Activated T-cell treated with anti-CD3 and anti-CD28 coated beads, Interleukin-2, amount 50 U/mL, for 4 hours (primary cell): ENCODE measurements at regions not wholly inside any gene's neighbourhood (a gene's known extent, or its start where the extent isn't known, plus 50 kb on each side); places are given as distances from the start of the nearest gene placed in this dataset.

Source experiments
- ATAC-seq, 2 donors: fragments of 200-7000 bp; cut with Tn5 transposase; one replicate each; pipeline ENCODE4 v1.10.0; 2021
- DNase-seq: peaks from one replicate; pipeline ENCODE4 v3.0.0-alpha.2; 2020
- H3K27me3 Mint-ChIP-seq: one replicate; pipeline ENCODE4 v1.8.0; 2021; ENCODE audit warnings: low read depth, mixed read lengths
- H3K36me3 Mint-ChIP-seq: one replicate; pipeline ENCODE4 v1.8.0; 2022; ENCODE audit warnings: mixed read lengths; ENCODE audit not compliant: insufficient read depth
- H3K4me1 Mint-ChIP-seq: one replicate; pipeline ENCODE4 v1.8.0; 2021; ENCODE audit warnings: low read depth, mixed read lengths
- H3K4me3 Mint-ChIP-seq: one replicate; pipeline ENCODE4 v1.8.0; 2021; ENCODE audit warnings: mild to moderate bottlenecking, moderate library complexity, mixed read lengths
- H3K9me3 Mint-ChIP-seq: one replicate; pipeline ENCODE4 v1.8.0; 2021; ENCODE audit warnings: mixed read lengths

DNA sequence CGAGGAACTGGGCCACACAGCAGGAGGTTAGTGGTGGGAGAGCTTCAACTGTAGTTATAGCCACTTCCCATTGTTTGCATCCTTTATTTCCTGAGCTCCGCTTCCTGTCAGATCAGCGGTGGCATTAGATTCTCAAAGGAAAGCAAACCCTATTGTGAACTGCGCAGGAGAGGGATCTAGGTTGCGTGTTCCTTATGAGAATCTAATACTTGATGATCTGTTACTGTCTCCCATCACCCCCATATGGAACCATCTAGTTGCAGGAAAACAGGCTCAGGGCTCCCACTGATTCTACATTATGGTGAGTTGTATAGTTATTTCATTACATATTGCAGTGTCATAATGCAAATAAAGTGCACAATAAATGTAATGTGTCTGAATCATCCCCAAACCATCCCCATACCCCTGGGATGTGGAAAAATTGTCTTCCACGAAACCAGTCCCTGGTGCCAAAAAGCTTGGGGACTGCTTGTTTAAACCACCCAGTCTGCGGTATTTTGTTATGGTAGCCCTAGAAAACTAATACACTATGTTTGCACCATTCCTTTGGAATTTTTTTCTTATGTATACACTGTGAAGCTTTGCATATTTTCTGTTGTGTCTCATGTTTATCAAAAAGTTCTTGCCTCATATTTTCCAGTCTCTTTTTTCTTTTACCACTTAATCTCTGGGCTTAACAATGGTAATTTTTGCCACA, 136.6 kb upstream of the IVNS1ABP start:
- H3K27me3 Mint-ChIP-seq: no peaks in the 10 kb centered on the region
- ATAC-seq (no peak), DNase-seq (no peak)
- H3K9me3 Mint-ChIP-seq: no peaks in the 10 kb centered on the region
- no peak overlapping the region for H3K4me3 Mint-ChIP-seq
- H3K36me3 Mint-ChIP-seq: no peaks in the 10 kb centered on the region
- H3K4me1 Mint-ChIP-seq: no peaks in the 10 kb centered on the region

GRCh38 chr1:185450917-185451316, 133.9 kb upstream of the IVNS1ABP start:
- Mint-ChIP-seq H3K4me1 (no peaks in the 10 kb centered on the region), H3K9me3 (no peaks in the 10 kb centered on the region), H3K27me3 (no peaks in the 10 kb centered on the region), H3K4me3 (no peak overlapping the region), H3K36me3 (no peaks in the 10 kb centered on the region)
- ATAC-seq (no peak), DNase-seq (no peak)

- H3K9me3 Mint-ChIP-seq: no peaks in the 10 kb centered on the region
- no peaks in the 10 kb centered on the region for H3K27me3 Mint-ChIP-seq
- H3K36me3 Mint-ChIP-seq: no peaks in the 10 kb centered on the region
- ATAC-seq (no peak), DNase-seq (no peak)
- no peaks in the 10 kb centered on the region for H3K4me1 Mint-ChIP-seq
- H3K4me3 Mint-ChIP-seq: no peak overlapping the region
Measured at GRCh38 chr1:185450060-185450788, 133.2 kb upstream of the IVNS1ABP start.

- Mint-ChIP-seq H3K9me3 (no peaks in the 10 kb centered on the region), H3K36me3 (no peaks in the 10 kb centered on the region), H3K4me3 (no peak overlapping the region), H3K4me1 (no peaks in the 10 kb centered on the region), H3K27me3 (no peaks in the 10 kb centered on the region)
- ATAC-seq (no peak), DNase-seq (no peak)
Measured at GRCh38 chr1:185449378-185450059, 132.5 kb upstream of the IVNS1ABP start.

GRCh38 chr1:185448591-185449186, 131.6 kb upstream of the IVNS1ABP start:
- Mint-ChIP-seq H3K27me3 (no peaks in the 10 kb centered on the region), H3K36me3 (no peaks in the 10 kb centered on the region), H3K9me3 (no peaks in the 10 kb centered on the region), H3K4me3 (no peak overlapping the region), H3K4me1 (no peaks in the 10 kb centered on the region)
- no peak for DNase-seq
- ATAC-seq: no peak

- Mint-ChIP-seq H3K9me3 (no peaks in the 10 kb centered on the region), H3K4me1 (peaks cover 3% of the 10 kb centered on the region), H3K36me3 (no peaks in the 10 kb centered on the region), H3K27me3 (no peaks in the 10 kb centered on the region), H3K4me3 (no peak overlapping the region)
- ATAC-seq (no peak), DNase-seq (no peak)
Measured at GRCh38 chr1:185446131-185446530, 129.1 kb upstream of the IVNS1ABP start.

- Mint-ChIP-seq H3K4me1 (peaks cover 7% of the 10 kb centered on the region), H3K36me3 (no peaks in the 10 kb centered on the region), H3K9me3 (no peaks in the 10 kb centered on the region), H3K27me3 (no peaks in the 10 kb centered on the region), H3K4me3 (no peak overlapping the region)
- ATAC-seq: no peak
- no peak for DNase-seq
Measured at GRCh38 chr1:185445594-185445993, 128.6 kb upstream of the IVNS1ABP start.

GRCh38 chr1:185444676-185445075, 127.6 kb upstream of the IVNS1ABP start:
- H3K4me3 Mint-ChIP-seq: no peak overlapping the region
- no peaks in the 10 kb centered on the region for H3K27me3 Mint-ChIP-seq
- H3K4me1 Mint-ChIP-seq: peaks cover 7% of the 10 kb centered on the region
- no peaks in the 10 kb centered on the region for H3K9me3 Mint-ChIP-seq
- H3K36me3 Mint-ChIP-seq: no peaks in the 10 kb centered on the region
- DNase-seq (no peak), ATAC-seq (no peak)

DNA sequence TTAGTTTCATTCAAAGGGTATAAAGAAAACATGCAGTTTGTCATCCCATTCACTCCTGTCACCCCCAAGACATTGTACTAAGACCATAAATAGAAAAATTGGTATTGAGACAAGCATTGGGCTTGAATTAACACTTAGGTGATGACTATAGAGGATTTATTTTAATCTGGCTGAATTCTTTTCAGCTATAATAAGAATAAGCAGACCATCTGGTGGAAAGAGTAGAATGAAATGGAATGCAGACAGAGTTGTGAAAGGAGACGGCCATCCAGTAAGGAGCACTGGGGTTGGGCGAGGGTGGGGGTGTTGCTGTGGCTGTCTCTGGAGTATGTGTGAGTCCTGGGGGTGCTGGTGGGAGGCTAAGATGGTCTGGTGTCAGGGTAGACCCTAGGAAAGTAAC, 125.0 kb upstream of the IVNS1ABP start:
- H3K4me1 Mint-ChIP-seq: peaks cover 7% of the 10 kb centered on the region
- H3K27me3 Mint-ChIP-seq: no peaks in the 10 kb centered on the region
- no peak overlapping the region for H3K4me3 Mint-ChIP-seq
- DNase-seq (no peak), ATAC-seq (no peak)
- H3K9me3 Mint-ChIP-seq: no peaks in the 10 kb centered on the region
- no peaks in the 10 kb centered on the region for H3K36me3 Mint-ChIP-seq

DNA sequence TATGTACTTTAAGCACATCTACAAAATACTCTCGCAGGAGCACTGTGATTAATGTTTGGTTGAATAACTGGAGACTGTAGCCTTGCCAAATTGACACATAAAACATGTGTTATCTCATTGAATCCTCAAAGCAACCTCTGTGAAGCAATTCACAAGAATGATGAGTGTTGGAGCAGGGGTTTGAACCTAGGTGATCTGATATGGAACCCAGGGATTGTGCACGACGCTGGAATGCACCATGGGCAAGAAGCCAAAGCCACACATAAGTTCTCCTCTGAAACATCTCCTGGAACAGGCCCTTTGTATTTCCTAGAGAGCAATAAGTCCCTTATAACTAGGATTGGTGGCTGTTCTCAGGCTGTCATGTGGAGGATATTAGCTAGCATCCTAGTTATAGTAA, 124.6 kb upstream of the IVNS1ABP start:
- ATAC-seq: no peak
- H3K36me3 Mint-ChIP-seq: no peaks in the 10 kb centered on the region
- H3K4me3 Mint-ChIP-seq: no peak overlapping the region
- H3K27me3 Mint-ChIP-seq: no peaks in the 10 kb centered on the region
- H3K4me1 Mint-ChIP-seq: peaks cover 7% of the 10 kb centered on the region
- no peak for DNase-seq
- H3K9me3 Mint-ChIP-seq: no peaks in the 10 kb centered on the region

DNA sequence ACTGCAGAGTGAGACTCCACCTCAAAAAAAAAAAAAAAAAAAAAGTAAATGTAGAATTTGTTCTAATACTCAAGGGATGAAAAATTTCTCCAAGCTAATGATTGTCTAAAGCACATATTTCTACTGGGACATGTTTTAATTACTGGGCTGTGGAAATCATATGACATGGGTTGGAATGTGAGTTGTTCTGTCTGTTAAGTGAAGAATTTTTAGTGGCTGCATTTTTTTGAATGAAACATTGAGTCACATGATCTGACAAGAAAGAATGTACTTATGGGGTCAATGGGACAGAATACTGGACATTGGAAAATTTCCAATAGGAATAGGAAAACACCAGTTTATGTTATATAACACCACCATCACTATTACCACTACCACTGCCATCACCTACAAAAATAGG, 123.8 kb upstream of the IVNS1ABP start:
- DNase-seq (no peak), ATAC-seq (no peak)
- Mint-ChIP-seq H3K36me3 (no peaks in the 10 kb centered on the region), H3K9me3 (no peaks in the 10 kb centered on the region), H3K4me1 (peaks cover 7% of the 10 kb centered on the region), H3K27me3 (no peaks in the 10 kb centered on the region), H3K4me3 (no peak overlapping the region)

- peak; percentile 24 for DNase-seq
- Mint-ChIP-seq H3K4me3 (no peak overlapping the region), H3K4me1 (peaks cover 7% of the 10 kb centered on the region), H3K36me3 (no peaks in the 10 kb centered on the region), H3K27me3 (no peaks in the 10 kb centered on the region), H3K9me3 (no peaks in the 10 kb centered on the region)
- peak; percentile 86 to 89 for ATAC-seq
Measured at GRCh38 chr1:185439727-185440415, 122.8 kb upstream of the IVNS1ABP start.

DNA sequence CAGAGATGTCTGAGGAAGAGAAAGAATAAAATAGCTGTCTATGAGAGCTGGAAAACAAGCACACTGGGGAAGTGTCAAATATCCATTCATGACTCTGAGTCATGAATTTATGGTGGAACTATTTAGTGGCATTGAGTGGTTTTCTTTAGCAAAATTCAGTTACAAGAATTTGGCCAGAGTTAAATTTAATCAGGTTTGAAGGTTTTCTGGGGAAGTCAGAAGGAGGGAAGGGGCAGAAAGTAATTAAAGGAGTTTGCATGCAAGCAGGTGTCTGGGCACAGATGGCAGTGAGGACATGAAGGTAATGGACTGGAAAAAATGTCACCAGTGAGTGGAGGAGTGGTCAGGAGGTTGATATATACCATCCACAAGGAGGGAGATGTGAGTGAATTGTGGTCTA, 121.9 kb upstream of the IVNS1ABP start:
- no peaks in the 10 kb centered on the region for H3K27me3 Mint-ChIP-seq
- H3K4me1 Mint-ChIP-seq: peaks cover 7% of the 10 kb centered on the region
- DNase-seq (no peak), ATAC-seq (no peak)
- no peak overlapping the region for H3K4me3 Mint-ChIP-seq
- H3K9me3 Mint-ChIP-seq: no peaks in the 10 kb centered on the region
- H3K36me3 Mint-ChIP-seq: no peaks in the 10 kb centered on the region

- no peak for DNase-seq
- H3K27me3 Mint-ChIP-seq: no peaks in the 10 kb centered on the region
Measured at GRCh38 chr1:185435696-185436379, 118.8 kb upstream of the IVNS1ABP start.

More at GRCh38 chr1:185435696-185436379, 118.8 kb upstream of the IVNS1ABP start:
- H3K4me1 Mint-ChIP-seq: peaks cover 1% of the 10 kb centered on the region
- H3K9me3 Mint-ChIP-seq: no peaks in the 10 kb centered on the region
- H3K4me3 Mint-ChIP-seq: no peak overlapping the region
- ATAC-seq: no peak
- no peaks in the 10 kb centered on the region for H3K36me3 Mint-ChIP-seq
